GM19043 (cell line): ENCODE measurements at regions not wholly inside any gene's neighbourhood (a gene's known extent, or its start where the extent isn't known, plus 50 kb on each side); places are given as distances from the start of the nearest gene placed in this dataset.
"Not testable (repeated sequence)": the region's sequence is repeated elsewhere in the genome, so short reads cannot be mapped to it uniquely, and the experiment has no call there.

Source experiments
- ATAC-seq: cut with Tn5 transposase; IDR thresholded peaks from one replicate; pipeline ENCODE4 v1.9.1; 2021; ENCODE audit warnings: low read depth; ENCODE audit not compliant: unreplicated experiment

GRCh38 chr6:160804639-160805038 lies 102.6 kb downstream of the PLG start:
- ATAC-seq = no peak

DNA sequence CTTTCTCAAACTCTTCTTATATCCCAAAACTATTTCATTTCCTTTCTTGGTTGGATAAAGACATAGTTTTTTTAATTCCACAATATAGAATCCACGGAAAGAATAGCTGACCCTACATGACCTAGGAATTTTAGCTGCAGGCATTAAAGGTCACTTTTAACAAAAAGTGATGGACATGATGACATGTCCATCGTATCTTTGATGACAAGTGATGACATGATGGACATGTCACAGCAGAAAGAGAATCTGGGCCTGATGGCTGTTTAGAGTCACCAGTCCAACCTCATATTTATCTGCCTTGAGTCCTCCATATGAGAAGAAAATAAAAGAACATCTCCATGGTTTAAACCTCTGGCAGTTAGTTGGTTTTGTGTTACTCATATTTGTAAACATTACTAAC lies 106.2 kb downstream of the PLG start:
- no peak for ATAC-seq

GRCh38 chr6:160810238-160810637 lies 108.2 kb downstream of the PLG start:
- ATAC-seq = no peak

DNA sequence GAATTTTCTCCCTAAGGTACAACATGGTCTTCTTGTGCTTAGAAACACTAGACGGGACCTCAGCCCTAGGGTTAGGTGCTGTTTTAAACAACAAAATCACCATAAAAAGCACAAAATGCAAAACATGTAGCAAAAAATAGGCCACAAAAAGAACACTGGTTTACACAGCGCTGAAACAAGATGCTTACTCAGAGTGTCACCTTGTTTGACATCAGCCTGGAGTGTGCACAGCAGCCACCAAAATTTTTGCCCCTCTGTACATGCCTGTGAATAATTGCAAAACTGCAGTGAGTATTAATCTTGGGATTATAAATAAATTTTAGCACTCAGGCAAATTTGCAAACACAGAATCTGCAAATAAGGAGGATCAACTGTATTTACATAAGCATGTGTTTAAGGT lies 110.1 kb downstream of the PLG start:
- no peak for ATAC-seq

DNA sequence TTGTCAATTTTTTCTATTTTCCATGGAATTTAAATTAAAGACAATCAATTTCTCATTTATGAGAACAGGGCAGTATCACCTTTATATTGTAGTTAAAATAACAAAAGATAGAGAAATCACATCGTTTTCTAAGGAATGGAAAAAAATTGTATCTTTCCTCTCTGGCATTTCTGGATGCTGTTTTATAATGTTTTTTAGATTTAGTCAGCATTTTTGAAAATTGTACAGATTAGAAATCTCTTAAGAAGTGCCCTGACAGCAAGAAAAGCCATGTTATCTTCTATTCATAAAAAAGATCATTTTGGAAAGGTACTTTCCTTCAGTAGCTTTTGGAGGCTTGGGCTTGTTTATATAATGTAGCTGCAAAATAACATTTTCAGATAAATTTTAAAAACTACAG lies 116.9 kb downstream of the PLG start:
- no peak for ATAC-seq

DNA sequence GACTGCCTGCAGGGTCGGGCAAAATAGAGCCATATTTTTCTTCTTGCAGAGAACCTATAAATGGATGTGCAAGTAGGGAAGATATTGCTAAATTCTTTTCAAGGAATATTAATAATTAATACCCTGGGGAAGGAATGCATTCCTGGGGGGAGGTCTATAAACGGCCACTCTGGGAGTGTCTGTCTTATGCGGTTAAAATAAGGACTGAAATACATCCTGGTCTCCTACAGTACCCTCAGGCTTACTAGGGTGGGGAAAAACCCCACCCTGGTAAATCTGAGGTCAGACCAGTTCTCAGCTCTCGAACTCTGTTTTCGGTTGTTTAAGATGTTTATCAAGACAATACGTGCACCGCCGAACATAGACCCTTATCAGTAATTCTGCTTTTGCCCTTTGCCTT lies 118.6 kb downstream of the PLG start:
- ATAC-seq = not testable (repeated sequence)

DNA sequence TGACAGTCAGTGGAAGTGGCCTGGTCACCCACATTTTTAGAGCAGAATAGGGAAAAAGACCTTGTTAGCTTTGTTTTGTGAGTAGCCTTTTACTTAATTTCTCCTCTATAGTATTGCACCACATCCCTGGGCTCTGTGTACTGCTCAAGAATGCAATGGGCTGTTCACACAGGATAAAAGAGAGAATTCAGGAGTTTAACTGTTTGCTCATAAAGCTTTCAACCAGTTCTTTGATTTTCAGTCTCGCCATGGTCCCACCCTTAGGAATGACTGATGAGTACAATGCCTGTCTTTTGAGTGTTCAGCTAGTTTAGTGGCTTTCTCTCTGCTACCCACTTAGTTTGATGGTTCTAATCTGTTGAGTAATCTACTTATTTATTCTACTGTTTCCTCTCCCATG lies 129.7 kb downstream of the PLG start:
- ATAC-seq = no peak

DNA sequence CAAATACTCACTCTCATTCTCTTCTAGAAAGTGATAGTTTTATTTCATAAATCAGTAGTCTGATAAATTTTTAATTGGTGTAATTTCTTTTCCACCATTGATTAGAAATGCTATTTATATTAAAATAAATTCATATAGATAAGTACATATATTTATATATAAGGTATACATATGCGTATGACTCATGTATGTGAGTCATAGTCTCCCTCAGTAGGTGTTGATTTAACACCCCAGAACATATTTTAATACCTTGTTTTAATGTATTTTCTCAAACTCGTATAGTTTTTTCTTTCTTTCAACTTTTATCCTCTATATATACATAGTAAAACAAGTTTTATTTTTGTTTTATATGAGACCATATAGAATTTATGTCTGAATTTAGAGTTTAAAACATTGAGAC lies 130.4 kb downstream of the PLG start:
- no peak for ATAC-seq

DNA sequence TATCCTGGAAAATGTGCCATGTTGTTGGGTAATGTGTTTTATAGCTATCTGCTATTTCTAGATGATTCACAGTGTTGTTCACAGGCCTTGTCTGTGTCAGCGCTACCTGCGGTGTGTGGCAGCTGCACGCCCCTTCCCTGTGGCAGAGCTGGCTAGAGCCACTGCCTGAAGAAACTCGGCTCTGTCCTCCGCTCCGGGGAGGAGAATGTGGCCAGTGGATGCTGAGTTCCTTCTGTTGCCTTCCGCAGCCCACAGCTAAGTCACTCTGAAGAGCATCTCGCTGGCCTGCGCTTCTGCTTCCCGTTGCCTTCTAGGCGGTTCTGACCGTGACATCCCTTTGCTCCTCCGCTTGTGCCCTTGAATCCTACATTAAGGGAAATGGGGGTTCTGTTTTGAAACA lies 135.1 kb downstream of the PLG start:
- no peak for ATAC-seq

GRCh38 chr6:160851031-160851430 lies 140.5 kb upstream of the MAP3K4 start:
- no peak for ATAC-seq

- no peak for ATAC-seq
These were observed 137.6 kb upstream of the MAP3K4 start for GRCh38 chr6:160853946-160854345.

DNA sequence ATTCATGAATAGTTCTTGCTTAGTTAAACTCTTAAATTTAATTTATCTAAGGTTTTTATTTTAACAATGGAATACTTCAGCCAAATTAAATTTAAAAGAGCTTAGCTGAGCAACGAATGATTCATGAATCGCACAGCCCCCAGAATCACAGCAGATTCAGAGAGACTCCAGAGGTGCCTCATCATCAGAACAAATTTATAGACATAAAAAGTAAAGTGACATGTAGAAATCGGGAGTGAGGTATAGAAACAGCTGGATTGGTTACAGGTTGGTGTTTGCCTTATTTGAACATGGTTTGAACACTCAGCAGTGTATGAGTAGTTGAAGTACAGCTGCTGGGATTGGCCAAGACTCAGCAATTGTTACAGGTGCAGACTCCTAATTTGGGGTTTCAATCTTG lies 132.7 kb upstream of the MAP3K4 start:
- no peak for ATAC-seq

GRCh38 chr6:160859822-160860221 lies 131.7 kb upstream of the MAP3K4 start:
- ATAC-seq = no peak

DNA sequence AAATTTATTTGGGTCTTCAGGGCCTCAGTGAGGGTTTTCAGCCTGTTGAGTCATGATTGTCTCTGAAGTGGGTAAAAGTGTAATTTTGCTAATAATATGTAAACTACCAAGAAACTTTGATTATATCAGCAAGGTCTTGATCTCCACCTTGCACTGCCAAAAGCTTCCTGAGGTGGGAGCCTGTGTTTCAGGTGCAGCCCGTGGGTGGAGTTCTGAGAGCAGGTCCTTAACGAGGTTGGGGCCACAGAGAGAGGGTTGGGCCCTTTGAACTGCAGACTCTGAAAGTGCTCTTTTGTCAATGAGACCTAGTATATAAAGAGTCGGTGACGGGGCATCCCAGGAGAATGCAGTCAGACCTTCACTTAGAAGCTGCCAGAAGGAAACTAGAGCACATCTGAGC lies 129.7 kb upstream of the MAP3K4 start:
- no peak for ATAC-seq

- ATAC-seq = no peak
These were observed 127.8 kb upstream of the MAP3K4 start for GRCh38 chr6:160863782-160864181.

GRCh38 chr6:160871320-160871719 lies 120.2 kb upstream of the MAP3K4 start:
- ATAC-seq = peak; percentile 63

GRCh38 chr6:160881148-160881808 lies 110.3 kb upstream of the MAP3K4 start:
- no peak for ATAC-seq

- no peak for ATAC-seq
These were observed 109.6 kb upstream of the MAP3K4 start for GRCh38 chr6:160882006-160882405.

DNA sequence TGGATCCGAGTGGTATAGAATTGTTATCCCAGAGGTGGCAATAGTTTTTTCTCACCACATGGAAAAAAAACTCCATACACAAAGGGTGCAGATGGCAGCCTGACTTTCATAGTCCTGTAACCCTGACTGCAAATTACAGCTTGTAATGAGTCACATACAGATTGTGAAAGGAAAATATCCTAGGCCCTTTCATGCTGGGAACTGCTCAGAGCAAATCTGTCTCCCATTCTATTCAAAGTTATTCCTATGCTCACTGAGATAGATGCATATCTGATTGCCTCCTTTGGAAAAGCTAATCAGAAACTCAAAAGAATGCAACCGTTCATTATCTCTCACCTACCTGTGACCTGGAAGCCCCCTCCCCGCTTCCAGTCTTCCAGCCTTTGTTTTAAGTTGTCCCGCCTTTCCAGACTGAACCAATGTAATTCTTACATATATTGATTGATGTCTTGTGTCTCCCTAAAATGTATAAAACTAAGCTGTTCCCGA lies 108.7 kb upstream of the MAP3K4 start:
- no peak for ATAC-seq

DNA sequence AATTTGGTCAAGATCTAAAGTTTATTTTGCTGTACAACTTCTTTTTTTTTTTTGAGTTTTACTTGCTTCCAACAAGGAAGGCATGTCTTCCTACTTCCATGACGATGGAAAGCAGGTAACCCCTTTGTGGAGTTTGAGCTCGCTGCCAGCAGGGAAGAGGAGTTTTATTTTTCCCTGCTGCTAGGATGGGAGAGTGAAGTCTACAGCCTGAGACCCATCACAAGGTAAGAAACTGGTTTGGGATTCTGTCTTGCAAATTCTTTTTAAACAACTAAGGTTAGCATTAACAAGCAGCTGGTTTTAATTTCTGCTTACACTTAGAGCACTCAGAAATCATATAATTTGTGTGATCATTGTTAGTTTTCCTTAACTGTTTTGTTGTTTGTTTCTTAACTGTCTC lies 108.0 kb upstream of the MAP3K4 start:
- no peak for ATAC-seq

- no peak for ATAC-seq
These were observed 107.6 kb upstream of the MAP3K4 start for GRCh38 chr6:160883999-160884398.

DNA sequence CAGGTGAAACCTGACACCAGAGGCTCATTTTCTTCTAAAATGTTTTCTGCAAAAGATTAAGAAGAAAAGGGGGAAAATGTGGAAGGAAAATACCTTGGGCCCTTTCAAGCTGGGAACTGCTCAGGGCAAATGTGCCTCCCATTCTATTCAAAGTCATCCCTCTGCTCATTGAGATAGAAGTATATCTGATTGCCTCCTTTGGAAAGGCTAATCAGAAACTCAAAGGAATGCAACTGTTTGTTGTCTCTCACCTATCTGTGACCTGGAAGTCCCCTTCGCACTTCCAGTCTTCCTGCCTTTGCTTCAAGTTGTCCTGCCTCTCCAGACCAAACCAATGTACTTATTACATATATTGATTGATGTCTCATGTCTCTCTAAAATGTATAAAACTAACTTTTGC lies 102.4 kb upstream of the MAP3K4 start:
- ATAC-seq = not testable (repeated sequence)

DNA sequence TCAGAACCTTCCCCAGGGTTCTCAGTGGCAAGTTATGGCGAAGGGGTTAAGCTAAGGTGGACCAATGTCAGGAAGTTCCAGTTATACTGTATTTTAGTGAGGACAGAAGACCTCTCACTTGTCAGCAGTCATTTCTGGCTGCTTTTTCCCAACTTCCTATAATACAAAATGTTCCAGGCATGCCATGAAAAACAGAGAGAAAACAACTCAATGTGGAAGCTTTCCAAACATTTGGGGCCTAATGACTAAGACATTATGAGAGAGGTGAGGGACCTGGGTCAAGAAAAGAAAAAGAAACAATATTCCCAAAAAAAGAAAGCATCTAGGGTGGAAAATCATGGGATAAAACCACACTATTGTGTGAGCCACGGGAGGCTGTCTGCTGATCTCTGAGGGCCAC lies 99.9 kb upstream of the MAP3K4 start:
- ATAC-seq = no peak
